Activated B cell treated with CpG ODN at 0.5 μM for 24 hours (primary cell): ENCODE measurements at regions not wholly inside any gene's neighbourhood (a gene's known extent, or its start where the extent isn't known, plus 50 kb on each side); places are given as distances from the start of the nearest gene placed in this dataset.

Experiments used
- ATAC-seq: fragments of 200-7000 bp; cut with Tn5 transposase; one replicate; pipeline ENCODE4 v1.10.0; 2021; ENCODE audit warnings: low read depth, mild to moderate bottlenecking, moderate library complexity
- CTCF ChIA-PET: fragments of 350-600 bp; sonication (Branson Sonifier 250); formaldehyde crosslinking; loops from one replicate; lab custom pipeline; 2021; ENCODE audit warnings: antibody characterized with exemption; lab: Charles Lee
- POLR2A ChIA-PET: fragments of 350-600 bp; sonication (Branson Sonifier 250); formaldehyde crosslinking; loops from one replicate; lab custom pipeline; 2021; ENCODE audit warnings: antibody characterized with exemption; lab: Charles Lee
- DNase-seq: peaks from one replicate; pipeline ENCODE4 v3.0.0; 2022
- H3K27ac Mint-ChIP-seq: one replicate; pipeline ENCODE4 v1.8.0; 2020; ENCODE audit warnings: mixed read lengths
- H3K27me3 Mint-ChIP-seq: one replicate; pipeline ENCODE4 v1.8.0; 2021; ENCODE audit warnings: mixed read lengths
- H3K36me3 Mint-ChIP-seq: one replicate; pipeline ENCODE4 v1.8.0; 2021; ENCODE audit warnings: low read depth, mixed read lengths
- H3K4me1 Mint-ChIP-seq: one replicate; pipeline ENCODE4 v1.8.0; 2021; ENCODE audit warnings: mixed read lengths
- H3K4me3 Mint-ChIP-seq: one replicate; pipeline ENCODE4 v1.8.0; 2020; ENCODE audit warnings: mild to moderate bottlenecking, mixed read lengths
- H3K9me3 Mint-ChIP-seq: one replicate; pipeline ENCODE4 v1.8.0; 2020; ENCODE audit warnings: mixed read lengths
- intact Hi-C: fragments of 100-400 bp; cut with micrococcal nuclease; formaldehyde crosslinking; loops from one replicate; pipeline ENCODE4 v1.15.1; 2024
- TF ChIP-seq, protein P1 (sequence below): fragments of 200-600 bp; IDR thresholded peaks from one replicate; pipeline ENCODE4 v1.8.0; 2022; ENCODE audit warnings: antibody characterized with exemption, mild to moderate bottlenecking

DNA sequence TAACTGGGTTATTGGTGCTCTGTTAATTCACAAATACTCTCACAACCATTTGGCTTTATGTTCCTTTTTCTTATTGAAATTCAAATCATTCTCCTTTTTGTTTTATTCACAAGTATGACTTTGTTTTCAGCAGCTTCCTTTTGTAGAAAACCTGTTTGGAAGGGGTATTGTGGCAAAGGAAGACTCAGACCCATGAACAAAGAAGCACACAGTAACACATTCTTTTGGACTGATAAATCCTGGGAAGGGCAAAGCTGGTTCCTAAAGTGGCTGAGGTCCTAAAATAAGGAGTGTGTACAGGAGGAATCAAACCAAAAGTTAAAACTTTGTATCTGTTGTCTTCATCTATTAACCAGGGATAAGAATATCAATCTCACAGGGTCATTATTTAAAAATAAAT, 374.7 kb upstream of the FIGN start:
- Mint-ChIP-seq H3K36me3 (no peaks in the 10 kb centered on the region), H3K4me3 (no peak overlapping the region), H3K9me3 (no peaks in the 10 kb centered on the region), H3K27ac (no peak overlapping the region), H3K27me3 (no peaks in the 10 kb centered on the region), H3K4me1 (no peaks in the 10 kb centered on the region)
- no peak for DNase-seq
- no peak for ATAC-seq
- intact Hi-C loops, result no loop called here
- TF ChIP-seq, protein P1, sequence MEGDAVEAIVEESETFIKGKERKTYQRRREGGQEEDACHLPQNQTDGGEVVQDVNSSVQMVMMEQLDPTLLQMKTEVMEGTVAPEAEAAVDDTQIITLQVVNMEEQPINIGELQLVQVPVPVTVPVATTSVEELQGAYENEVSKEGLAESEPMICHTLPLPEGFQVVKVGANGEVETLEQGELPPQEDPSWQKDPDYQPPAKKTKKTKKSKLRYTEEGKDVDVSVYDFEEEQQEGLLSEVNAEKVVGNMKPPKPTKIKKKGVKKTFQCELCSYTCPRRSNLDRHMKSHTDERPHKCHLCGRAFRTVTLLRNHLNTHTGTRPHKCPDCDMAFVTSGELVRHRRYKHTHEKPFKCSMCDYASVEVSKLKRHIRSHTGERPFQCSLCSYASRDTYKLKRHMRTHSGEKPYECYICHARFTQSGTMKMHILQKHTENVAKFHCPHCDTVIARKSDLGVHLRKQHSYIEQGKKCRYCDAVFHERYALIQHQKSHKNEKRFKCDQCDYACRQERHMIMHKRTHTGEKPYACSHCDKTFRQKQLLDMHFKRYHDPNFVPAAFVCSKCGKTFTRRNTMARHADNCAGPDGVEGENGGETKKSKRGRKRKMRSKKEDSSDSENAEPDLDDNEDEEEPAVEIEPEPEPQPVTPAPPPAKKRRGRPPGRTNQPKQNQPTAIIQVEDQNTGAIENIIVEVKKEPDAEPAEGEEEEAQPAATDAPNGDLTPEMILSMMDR, result no peak
- POLR2A ChIA-PET, result no interaction called here
- CTCF ChIA-PET, result no interaction called here

DNA sequence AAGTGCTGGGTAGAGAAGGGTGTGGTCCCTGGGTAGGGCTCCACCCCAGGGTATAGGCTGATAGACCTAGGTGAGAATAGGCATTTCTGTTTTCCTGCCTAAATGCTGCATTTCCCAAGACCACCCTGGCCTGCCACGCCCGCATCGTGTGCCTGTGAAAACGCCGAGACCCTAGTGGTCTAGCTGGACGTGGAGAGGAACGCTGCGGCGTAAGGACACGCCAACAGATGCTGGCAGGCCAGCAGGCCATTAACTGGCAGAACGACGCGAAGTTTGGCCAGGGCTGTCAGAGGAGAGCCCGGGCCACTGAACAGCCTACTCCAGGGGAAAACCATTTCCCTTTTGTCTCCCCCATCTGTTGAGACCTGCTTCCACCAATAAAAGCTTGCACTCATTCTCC, 373.2 kb upstream of the FIGN start:
- TF ChIP-seq, protein P1, result no peak
- no peak for DNase-seq
- no peak for ATAC-seq
- no peaks in the 10 kb centered on the region for H3K36me3 Mint-ChIP-seq
- ChIA-PET CTCF (no interaction called here), POLR2A (no interaction called here)
- H3K4me3 Mint-ChIP-seq, result no peak overlapping the region
- no peak overlapping the region for H3K27ac Mint-ChIP-seq
- no peaks in the 10 kb centered on the region for H3K27me3 Mint-ChIP-seq
- no peaks in the 10 kb centered on the region for H3K9me3 Mint-ChIP-seq
- no peaks in the 10 kb centered on the region for H3K4me1 Mint-ChIP-seq
- intact Hi-C loops, result no loop called here

DNA sequence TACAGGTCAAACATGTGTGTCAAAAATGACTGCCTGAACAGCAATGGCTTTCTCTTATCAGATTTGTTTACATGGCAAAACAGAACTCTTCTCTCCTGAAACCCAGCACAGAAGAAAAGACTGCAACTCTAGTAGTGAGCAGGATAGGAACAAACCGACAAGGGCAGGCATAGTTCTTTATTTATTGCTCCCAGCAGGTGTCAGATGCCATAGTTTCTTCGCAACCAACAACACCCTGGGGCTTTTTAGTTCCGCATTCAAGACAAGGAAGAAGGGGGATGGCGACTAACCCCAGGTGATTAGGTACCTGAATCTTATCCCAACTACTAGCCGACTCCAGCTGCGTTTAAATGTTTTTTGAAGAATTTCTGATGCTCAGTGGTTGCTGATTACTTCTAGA, 367.5 kb upstream of the FIGN start:
- Mint-ChIP-seq H3K9me3 (no peaks in the 10 kb centered on the region), H3K4me1 (no peaks in the 10 kb centered on the region), H3K27ac (no peak overlapping the region), H3K27me3 (no peaks in the 10 kb centered on the region), H3K36me3 (no peaks in the 10 kb centered on the region), H3K4me3 (no peak overlapping the region)
- intact Hi-C loops, result no loop called here
- ChIA-PET POLR2A (no interaction called here), CTCF (no interaction called here)
- ATAC-seq (no peak), DNase-seq (no peak)
- TF ChIP-seq, protein P1, result no peak

DNA sequence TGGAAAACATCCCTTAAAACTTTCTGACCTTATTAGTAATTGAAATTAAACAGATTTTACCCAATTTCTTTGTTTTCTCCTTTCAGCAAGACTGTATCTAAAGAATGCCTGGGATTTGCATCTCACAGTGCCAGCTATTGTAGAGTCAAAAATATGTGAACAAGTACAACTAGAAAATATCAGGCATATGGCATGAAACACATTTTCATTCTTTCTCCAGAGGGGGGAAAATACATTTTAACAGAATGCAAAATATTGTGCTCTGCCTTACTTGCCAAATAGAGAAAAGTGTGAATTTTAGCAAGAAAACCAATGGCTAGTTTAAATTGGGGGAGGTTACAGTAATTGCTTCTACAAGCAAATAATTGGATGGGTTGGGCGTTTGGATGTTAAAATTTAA, 366.6 kb upstream of the FIGN start:
- H3K4me3 Mint-ChIP-seq, result no peak overlapping the region
- H3K27ac Mint-ChIP-seq, result no peak overlapping the region
- no peaks in the 10 kb centered on the region for H3K27me3 Mint-ChIP-seq
- ChIA-PET CTCF (no interaction called here), POLR2A (no interaction called here)
- intact Hi-C loops, result no loop called here
- ATAC-seq (no peak), DNase-seq (no peak)
- H3K36me3 Mint-ChIP-seq, result no peaks in the 10 kb centered on the region
- no peaks in the 10 kb centered on the region for H3K4me1 Mint-ChIP-seq
- H3K9me3 Mint-ChIP-seq, result no peaks in the 10 kb centered on the region
- TF ChIP-seq, protein P1, result no peak

DNA sequence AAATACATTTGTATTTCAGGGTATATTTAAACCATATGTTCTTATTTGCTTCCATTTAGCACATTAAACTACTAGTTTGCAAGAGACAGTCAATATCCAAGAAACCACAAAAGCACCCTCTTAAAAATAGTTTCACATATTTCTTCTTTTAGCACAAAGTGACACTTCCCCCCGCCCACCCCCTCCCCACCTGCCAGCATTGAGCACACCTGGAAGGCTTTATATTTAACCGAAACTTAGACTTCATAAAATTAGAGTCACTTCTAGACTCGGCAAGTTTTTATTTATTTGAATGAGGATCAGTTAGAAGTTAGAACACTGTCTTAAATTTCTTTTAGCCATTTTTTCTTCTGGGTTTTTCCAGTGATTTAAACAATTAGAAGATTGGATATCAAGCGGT, 355.9 kb upstream of the FIGN start:
- Mint-ChIP-seq H3K4me1 (no peaks in the 10 kb centered on the region), H3K4me3 (no peak overlapping the region), H3K27me3 (no peaks in the 10 kb centered on the region), H3K36me3 (no peaks in the 10 kb centered on the region), H3K27ac (no peak overlapping the region), H3K9me3 (no peaks in the 10 kb centered on the region)
- TF ChIP-seq, protein P1, result no peak
- CTCF ChIA-PET, result no interaction called here
- DNase-seq (no peak), ATAC-seq (no peak)
- POLR2A ChIA-PET, result no interaction called here
- intact Hi-C loops, result no loop called here
